Thyroid gland (tissue), 4 donors: ENCODE measurements at regions not wholly inside any gene's neighbourhood (a gene's known extent, or its start where the extent isn't known, plus 50 kb on each side); places are given as distances from the start of the nearest gene placed in this dataset.
A peak's percentile ranks its signal among the peaks of the same experiment; 100 is the strongest.

Experiments
- CTCF ChIP-seq, 6 experiments: fragments of 200-600 bp in 3 of 6; fragments of 450-650 bp in 3 of 6; sonication (generic) in 3 of 6; IDR thresholded peaks; one replicate each; pipeline ENCODE4 v1.5.1; 2016 to 2019; ENCODE audit warnings: antibody characterized with exemption in 6 of 6, mild to moderate bottlenecking in 2 of 6, inconsistent platforms in 1 of 6, moderate library complexity in 1 of 6
- POLR2A ChIP-seq, 2 donors: fragments of 450-650 bp; IDR thresholded peaks; one replicate each; pipeline ENCODE4 v1.6.1; 2017; ENCODE audit warnings: antibody characterized with exemption in 2 of 2, mild to moderate bottlenecking in 2 of 2, moderate library complexity in 1 of 2

- no peak for TF ChIP-seq CTCF (IDR thresholded peaks at IDR 0.05)
- TF ChIP-seq POLR2A (IDR thresholded peaks at IDR 0.05): peak in 1 of 2 donors; percentile 30
Observed at GRCh38 chr11:126140201-126140925, 71.1 kb downstream of the RPUSD4 start.
